ENCODE measurements at regions not wholly inside any gene's neighbourhood (a gene's known extent, or its start where the extent isn't known, plus 50 kb on each side); places are given as distances from the start of the nearest gene placed in this dataset.

- DNase-seq = no peak
These were observed 94.6 kb upstream of the SMNDC1 start for GRCh38 chr10:110399106-110399964.

DNA sequence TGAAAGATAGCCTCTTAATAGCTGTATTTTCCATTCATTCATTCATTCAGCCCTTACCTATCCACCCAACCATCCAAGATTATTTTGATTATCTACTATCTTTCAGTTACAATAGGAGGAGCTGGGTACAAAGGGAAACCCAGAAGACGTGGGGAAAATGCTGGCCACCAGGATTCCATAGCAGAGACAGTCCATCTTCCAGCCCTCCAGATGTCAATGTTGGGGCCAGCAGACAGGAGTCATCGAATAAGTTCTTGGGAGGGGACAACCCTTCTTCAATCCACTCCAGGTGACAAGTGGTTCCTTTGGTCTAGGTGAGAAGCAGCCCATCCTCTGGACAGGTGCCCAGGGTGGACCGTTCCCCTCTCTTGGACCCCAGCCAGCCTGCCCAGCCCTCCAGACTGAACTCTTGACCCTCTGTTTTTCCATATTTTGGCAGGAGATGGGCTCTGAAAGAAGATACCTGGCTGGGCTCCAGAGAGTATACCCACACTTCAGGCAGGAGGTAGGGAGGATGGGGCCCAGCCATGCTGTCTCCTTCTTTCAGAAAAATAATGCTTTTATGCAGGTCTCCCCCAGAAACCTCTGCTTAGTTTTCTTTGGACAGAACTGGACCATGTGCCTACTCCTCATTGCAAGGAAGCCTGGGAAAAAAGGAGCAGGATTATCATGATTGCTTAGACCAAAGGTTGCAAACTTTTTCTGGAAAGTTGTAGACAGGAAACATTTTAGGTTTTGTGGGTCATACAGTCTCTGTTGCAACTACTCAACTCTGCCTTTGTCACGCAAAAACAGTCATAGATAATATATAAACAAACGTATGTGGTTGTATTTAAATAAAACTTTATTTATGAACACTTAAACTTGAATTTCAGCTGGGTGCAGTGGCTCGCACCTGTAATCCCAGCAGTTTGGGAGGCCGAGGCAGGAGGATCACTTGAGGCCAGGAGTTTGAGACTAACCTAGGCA is 95.5 kb upstream of the SMNDC1 start:
- no peak for DNase-seq

- DNase-seq = no peak
These were observed 96.2 kb upstream of the DUSP5 start for GRCh38 chr10:110401401-110402076.

DNA sequence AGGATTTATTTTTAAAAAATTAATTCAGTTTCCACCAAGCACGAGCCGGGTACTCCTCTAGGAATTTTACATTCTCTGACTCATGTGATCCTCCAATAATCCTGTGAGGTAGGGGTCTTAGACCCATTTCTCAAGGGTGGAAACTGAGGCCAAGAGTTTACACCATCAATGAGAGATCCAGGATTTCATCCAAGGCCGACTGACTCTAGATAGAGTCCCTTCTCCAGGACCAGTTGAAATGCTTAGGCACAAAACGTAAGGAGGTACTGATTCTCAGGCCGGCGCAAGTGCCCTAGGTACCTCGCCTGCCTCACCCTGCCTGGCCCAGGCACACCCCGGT is 95.7 kb upstream of the DUSP5 start:
- no peak for DNase-seq

- no peak for DNase-seq
These were observed 94.1 kb upstream of the DUSP5 start for GRCh38 chr10:110403593-110403992.

- DNase-seq = no peak
These were observed 93.3 kb upstream of the DUSP5 start for GRCh38 chr10:110404413-110404812.

DNA sequence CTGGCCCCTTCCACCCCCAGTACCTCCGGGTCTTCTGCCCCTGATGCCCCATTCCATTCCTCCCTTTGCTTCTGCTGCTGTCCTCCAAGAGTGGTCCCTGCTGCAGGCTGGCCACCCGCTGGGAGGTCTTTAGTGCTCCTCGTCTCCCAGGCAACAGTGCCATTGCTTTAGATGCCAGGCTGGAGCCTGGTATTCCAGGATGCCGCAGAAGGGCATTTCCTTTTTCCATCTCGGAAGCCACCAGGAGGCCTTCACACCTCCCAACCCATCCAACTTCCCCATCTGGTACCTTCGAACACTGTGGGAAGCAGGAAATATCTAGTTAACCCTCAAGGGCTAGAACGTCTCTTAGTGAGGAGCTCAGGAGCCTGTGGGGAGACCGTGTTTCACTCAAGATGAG is 92.9 kb upstream of the DUSP5 start:
- DNase-seq = no peak

GRCh38 chr10:110405380-110405779 is 92.3 kb upstream of the DUSP5 start:
- DNase-seq = no peak

DNA sequence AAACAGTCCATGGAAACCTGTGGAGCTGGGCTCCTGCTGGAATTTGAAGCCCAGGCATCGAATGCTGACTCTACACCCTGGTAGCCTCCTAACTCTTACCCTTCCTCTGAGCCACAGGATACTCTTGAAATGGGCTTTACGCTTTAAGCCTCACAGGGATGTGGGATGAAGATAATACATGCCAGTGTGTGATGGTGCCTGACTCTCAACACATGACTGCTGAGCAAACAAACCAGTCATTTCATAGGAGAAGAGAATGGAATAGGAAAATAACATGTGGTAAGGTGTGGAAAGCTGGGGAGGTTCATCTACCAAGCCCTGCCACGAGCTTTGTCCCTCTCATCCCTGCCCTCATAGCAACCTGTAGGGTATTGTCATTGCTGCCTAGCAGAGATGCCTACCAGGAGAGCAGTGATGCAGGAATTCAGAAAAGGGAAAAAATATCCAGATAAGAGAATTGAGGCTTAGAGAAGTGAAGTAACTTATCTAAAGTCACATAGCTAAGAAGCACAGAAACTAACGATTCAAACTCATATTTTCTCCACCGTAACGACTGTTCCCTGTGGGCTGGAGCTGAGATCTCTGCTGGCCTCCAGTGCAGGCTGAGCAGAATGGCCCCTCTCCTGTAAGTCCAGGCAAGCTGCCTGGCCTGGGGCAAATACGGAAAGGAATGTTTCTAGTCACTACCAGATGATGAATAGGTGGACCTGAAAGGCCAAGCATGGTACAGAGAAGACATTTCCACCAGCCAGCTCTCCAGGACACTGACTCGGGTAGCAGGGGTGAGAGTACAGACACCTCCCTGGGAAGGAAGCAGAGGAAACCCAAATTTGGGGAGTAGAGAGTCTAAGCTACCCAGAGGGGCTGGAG is 90.2 kb upstream of the DUSP5 start:
- no peak for DNase-seq

GRCh38 chr10:110408203-110408871 is 89.4 kb upstream of the DUSP5 start:
- no peak for DNase-seq

GRCh38 chr10:110408943-110409342 is 88.8 kb upstream of the DUSP5 start:
- no peak for DNase-seq

GRCh38 chr10:110409488-110409887 is 88.2 kb upstream of the DUSP5 start:
- no peak for DNase-seq

DNA sequence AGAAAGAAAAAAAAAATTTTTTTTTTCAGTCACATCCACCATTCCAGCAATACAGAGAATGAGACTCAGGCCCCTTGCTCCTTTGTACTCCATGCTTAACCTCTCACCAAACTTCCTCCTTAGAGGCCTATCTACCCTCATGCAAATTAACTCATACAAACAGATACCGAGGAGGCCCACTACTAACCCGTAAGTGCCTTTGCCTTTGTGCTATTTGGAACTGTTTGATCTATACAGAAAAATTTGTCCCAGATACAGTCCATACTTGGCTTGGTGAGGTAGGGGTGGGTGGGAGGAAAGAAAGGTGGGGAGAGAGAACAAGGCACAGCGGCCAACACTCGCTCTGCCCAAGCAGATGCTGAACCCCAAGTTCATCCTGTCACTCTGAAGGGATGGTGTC is 87.8 kb upstream of the DUSP5 start:
- no peak for DNase-seq

GRCh38 chr10:110410329-110411046 is 87.2 kb upstream of the DUSP5 start:
- DNase-seq = no peak

DNA sequence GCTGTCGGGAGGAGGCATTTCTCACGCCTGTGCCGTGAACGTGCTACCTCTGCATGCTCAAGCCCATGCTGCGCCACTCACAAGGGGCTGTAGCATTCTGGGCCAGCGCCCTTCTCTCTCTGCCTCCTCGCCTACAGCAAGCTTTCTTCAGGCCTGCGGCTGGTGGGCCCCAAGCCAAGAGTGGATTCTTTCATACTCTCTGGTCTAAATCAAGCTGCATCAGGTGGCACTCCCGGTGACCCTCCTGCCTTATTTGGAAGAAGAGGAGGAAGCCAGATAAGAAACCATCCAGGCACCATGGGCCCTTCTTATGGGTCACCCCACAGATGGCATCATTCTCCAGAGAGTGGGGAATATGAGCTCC is 86.7 kb upstream of the DUSP5 start:
- DNase-seq = no peak

DNA sequence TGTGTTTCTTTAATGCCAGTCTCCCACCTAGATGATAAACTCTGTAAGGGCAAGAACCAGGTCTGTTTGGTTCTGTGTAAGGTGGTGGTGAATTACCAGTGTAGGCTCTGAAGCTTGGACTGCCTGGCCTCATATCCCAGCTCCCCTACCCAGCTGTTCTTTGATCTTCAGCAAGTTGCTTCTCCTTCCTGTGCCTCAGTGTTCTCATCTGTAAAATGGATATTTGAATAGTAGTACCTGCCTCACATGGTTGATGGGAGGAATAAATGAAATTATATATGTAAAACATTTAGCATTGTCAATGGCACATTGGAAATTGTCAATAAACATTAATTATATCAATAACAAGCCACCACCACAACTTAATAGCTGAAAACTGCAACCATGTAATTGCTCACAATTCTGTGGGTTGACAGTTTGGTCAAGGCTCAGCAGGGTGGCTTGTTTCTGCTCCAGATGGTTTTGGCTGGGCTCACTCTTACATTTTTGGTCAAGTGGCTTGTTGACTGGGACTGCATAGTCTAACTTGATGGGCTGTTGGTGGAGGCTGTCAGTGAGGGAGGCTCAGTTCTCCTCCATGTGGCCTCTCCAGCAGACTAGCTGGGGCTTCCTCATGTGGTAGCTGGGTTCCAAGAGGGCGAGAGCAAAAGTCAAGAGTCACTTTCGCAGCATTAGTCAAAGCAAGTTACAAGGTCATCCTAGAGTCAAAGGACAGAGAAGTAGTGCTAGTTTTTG is 84.5 kb upstream of the DUSP5 start:
- DNase-seq = no peak

GRCh38 chr10:110413903-110414547 is 83.7 kb upstream of the DUSP5 start:
- DNase-seq = no peak

- no peak for DNase-seq
These were observed 83.0 kb upstream of the DUSP5 start for GRCh38 chr10:110414548-110415309.

DNA sequence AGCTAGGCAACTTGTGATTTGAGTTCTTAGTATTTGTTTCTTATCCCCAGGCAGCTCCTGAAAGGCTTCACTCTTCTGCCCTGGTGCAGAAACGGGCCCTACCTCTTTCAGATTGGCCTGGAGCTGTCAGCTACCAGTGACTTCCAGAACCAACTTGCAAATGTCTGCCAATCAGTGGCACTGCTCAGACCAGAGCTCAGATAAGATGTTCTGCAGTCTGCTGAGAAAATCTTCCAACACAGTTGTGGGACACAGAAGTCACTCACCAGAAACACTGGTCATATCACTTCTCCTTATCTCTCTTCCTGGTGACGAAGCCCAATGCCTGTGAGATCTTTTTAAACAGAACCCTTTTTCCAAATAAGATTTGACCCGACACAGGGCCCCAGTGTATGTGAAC is 81.9 kb upstream of the DUSP5 start:
- no peak for DNase-seq

Measured in retina (tissue), 1 donor.